ENCODE measurements at regions not wholly inside any gene's neighbourhood (a gene's known extent, or its start where the extent isn't known, plus 50 kb on each side); places are given as distances from the start of the nearest gene placed in this dataset.

DNA sequence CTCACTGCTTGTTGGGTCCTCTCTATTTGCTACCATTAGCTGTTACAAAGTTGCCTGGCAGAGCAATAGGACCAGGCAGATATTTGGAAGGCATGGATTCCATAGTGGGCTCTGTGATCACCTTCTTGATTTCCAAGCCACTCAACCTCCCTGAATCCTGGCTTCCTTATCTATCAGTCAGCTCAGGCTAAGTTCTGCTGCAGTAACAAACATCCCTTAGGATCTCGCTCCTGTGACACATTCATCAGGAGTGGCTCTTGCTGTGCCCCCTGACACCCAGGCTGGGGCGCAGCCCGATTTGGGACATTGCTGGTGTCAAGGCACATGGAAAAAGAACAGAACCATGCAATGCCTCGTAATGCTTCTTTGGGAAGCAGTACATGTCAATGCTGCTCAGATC, 503.9 kb downstream of the TBC1D22A start:
- TF ChIP-seq, protein P1, sequence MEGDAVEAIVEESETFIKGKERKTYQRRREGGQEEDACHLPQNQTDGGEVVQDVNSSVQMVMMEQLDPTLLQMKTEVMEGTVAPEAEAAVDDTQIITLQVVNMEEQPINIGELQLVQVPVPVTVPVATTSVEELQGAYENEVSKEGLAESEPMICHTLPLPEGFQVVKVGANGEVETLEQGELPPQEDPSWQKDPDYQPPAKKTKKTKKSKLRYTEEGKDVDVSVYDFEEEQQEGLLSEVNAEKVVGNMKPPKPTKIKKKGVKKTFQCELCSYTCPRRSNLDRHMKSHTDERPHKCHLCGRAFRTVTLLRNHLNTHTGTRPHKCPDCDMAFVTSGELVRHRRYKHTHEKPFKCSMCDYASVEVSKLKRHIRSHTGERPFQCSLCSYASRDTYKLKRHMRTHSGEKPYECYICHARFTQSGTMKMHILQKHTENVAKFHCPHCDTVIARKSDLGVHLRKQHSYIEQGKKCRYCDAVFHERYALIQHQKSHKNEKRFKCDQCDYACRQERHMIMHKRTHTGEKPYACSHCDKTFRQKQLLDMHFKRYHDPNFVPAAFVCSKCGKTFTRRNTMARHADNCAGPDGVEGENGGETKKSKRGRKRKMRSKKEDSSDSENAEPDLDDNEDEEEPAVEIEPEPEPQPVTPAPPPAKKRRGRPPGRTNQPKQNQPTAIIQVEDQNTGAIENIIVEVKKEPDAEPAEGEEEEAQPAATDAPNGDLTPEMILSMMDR (IDR thresholded peaks at IDR 0.05): no peak
- TF ChIP-seq POLR2A (IDR thresholded peaks at IDR 0.05): no peak

All from heart left ventricle (tissue), 13 donors.